ENCODE measurements at regions not wholly inside any gene's neighbourhood (a gene's known extent, or its start where the extent isn't known, plus 50 kb on each side); places are given as distances from the start of the nearest gene placed in this dataset.
A peak's percentile ranks its signal among the peaks of the same experiment; 100 is the strongest.

GRCh38 chr1:232296461-232296860 lies 333.5 kb downstream of the SIPA1L2 start:
- no peak overlapping the region for H3K27ac ChIP-seq (ENCODE audit: low read depth, low read length)
- Mint-ChIP-seq H3K27ac (no peak overlapping the region), H3K4me1 (peaks cover 9% of the 10 kb centered on the region), H3K36me3 (ENCODE audit: low read depth) (no peaks in the 10 kb centered on the region), H3K27me3 (ENCODE audit: insufficient read depth) (no peaks in the 10 kb centered on the region), H3K9me3 (no peaks in the 10 kb centered on the region), H3K4me3 (no peak overlapping the region)
- no peaks in the 10 kb centered on the region for H3K9me3 ChIP-seq (ENCODE audit: control insufficient read depth, low read length)
- no peaks in the 10 kb centered on the region for H3K36me3 ChIP-seq (ENCODE audit: control insufficient read depth, insufficient read depth, low read length)
- whole genome bisulfite sequencing, 2 experiments (ENCODE audit: insufficient coverage in 1 of 2, insufficient read length in 1 of 2), result 87 to 97% methylated on average over 4 of the region's 4 CpGs
- H3K9ac ChIP-seq (ENCODE audit: extremely low read depth, low read length, poor library complexity, severe bottlenecking), result no peak overlapping the region
- no peaks in the 10 kb centered on the region for H3K27me3 ChIP-seq (ENCODE audit: control insufficient read depth, insufficient read depth, low read length, poor library complexity, severe bottlenecking)
- no peaks in the 10 kb centered on the region for H3K4me1 ChIP-seq (ENCODE audit: control insufficient read depth, insufficient read depth, low read length)
- no peak for DNase-seq
- no peak for TF ChIP-seq CTCF (conservative IDR thresholded peaks at IDR 0.05)
- no peak overlapping the region for H3K4me3 ChIP-seq (ENCODE audit: low read length)

- Mint-ChIP-seq H3K36me3 (ENCODE audit: low read depth) (no peaks in the 10 kb centered on the region), H3K27ac (no peak overlapping the region), H3K27me3 (ENCODE audit: insufficient read depth) (no peaks in the 10 kb centered on the region)
These were observed 336.6 kb downstream of the SIPA1L2 start for GRCh38 chr1:232293361-232293760.

GRCh38 chr1:232292818-232293217 lies 337.1 kb downstream of the SIPA1L2 start:
- H3K27ac ChIP-seq (ENCODE audit: low read depth, low read length), result no peak overlapping the region
- no peaks in the 10 kb centered on the region for H3K9me3 ChIP-seq (ENCODE audit: control insufficient read depth, low read length)
- no peak overlapping the region for H3K4me3 ChIP-seq (ENCODE audit: low read length)
- Mint-ChIP-seq H3K9me3 (no peaks in the 10 kb centered on the region), H3K4me3 (no peak overlapping the region), H3K36me3 (ENCODE audit: low read depth) (no peaks in the 10 kb centered on the region), H3K4me1 (peaks cover 9% of the 10 kb centered on the region), H3K27me3 (ENCODE audit: insufficient read depth) (no peaks in the 10 kb centered on the region), H3K27ac (no peak overlapping the region)
- WGBS, 2 experiments (ENCODE audit: insufficient coverage in 1 of 2, insufficient read length in 1 of 2), result 88 to 93% methylated on average over 5 to 7 of the region's 7 CpGs
- no peak for DNase-seq
- no peaks in the 10 kb centered on the region for H3K36me3 ChIP-seq (ENCODE audit: control insufficient read depth, insufficient read depth, low read length)
- no peaks in the 10 kb centered on the region for H3K4me1 ChIP-seq (ENCODE audit: control insufficient read depth, insufficient read depth, low read length)
- TF ChIP-seq CTCF (conservative IDR thresholded peaks at IDR 0.05), result peak; percentile 38
- H3K9ac ChIP-seq (ENCODE audit: extremely low read depth, low read length, poor library complexity, severe bottlenecking), result no peak overlapping the region
- H3K27me3 ChIP-seq (ENCODE audit: control insufficient read depth, insufficient read depth, low read length, poor library complexity, severe bottlenecking), result no peaks in the 10 kb centered on the region

More at GRCh38 chr1:232293361-232293760, 336.6 kb downstream of the SIPA1L2 start:
- H3K4me3 ChIP-seq (ENCODE audit: low read length), result no peak overlapping the region
- no peak overlapping the region for H3K4me3 Mint-ChIP-seq
- WGBS, 2 experiments (ENCODE audit: insufficient coverage in 1 of 2, insufficient read length in 1 of 2), result 95 to 100% methylated on average over 1 to 2 of the region's 3 CpGs
- no peak overlapping the region for H3K27ac ChIP-seq (ENCODE audit: low read depth, low read length)
- no peak overlapping the region for H3K9ac ChIP-seq (ENCODE audit: extremely low read depth, low read length, poor library complexity, severe bottlenecking)
- H3K4me1 ChIP-seq (ENCODE audit: control insufficient read depth, insufficient read depth, low read length), result no peaks in the 10 kb centered on the region
- DNase-seq, result no peak
- H3K36me3 ChIP-seq (ENCODE audit: control insufficient read depth, insufficient read depth, low read length), result no peaks in the 10 kb centered on the region
- H3K9me3 Mint-ChIP-seq, result no peaks in the 10 kb centered on the region
- no peaks in the 10 kb centered on the region for H3K27me3 ChIP-seq (ENCODE audit: control insufficient read depth, insufficient read depth, low read length, poor library complexity, severe bottlenecking)
- H3K4me1 Mint-ChIP-seq, result peaks cover 9% of the 10 kb centered on the region
- H3K9me3 ChIP-seq (ENCODE audit: control insufficient read depth, low read length), result no peaks in the 10 kb centered on the region
- no peak for TF ChIP-seq CTCF (conservative IDR thresholded peaks at IDR 0.05)

Data from endodermal cell (in vitro differentiated cells).